ELF-1 (cell line): ENCODE measurements at regions not wholly inside any gene's neighbourhood (a gene's known extent, or its start where the extent isn't known, plus 50 kb on each side); places are given as distances from the start of the nearest gene placed in this dataset.

ENCODE experiments used
- DNase-seq: peaks from one replicate; pipeline ENCODE4 v3.0.0-alpha.2; 2016; ENCODE audit warnings: low read depth, low spot score

GRCh38 chr7:142412551-142413193 lies 154.8 kb upstream of the PRSS58 start:
- peak; percentile 60 for DNase-seq

GRCh38 chr7:142409471-142409870 lies 151.6 kb upstream of the PRSS58 start:
- no peak for DNase-seq

- DNase-seq: no peak
Observed at GRCh38 chr7:142408794-142409193, 150.9 kb upstream of the PRSS58 start.

- DNase-seq: no peak
Observed at GRCh38 chr7:142407939-142408570, 150.2 kb upstream of the PRSS58 start.

- DNase-seq: no peak
Observed at GRCh38 chr7:142405122-142405765, 147.4 kb upstream of the PRSS58 start.

- no peak for DNase-seq
Observed at GRCh38 chr7:142401951-142402350, 144.1 kb upstream of the PRSS58 start.

GRCh38 chr7:142400042-142400533 lies 142.2 kb upstream of the PRSS58 start:
- no peak for DNase-seq

- peak; percentile 70 for DNase-seq
Observed at GRCh38 chr7:142391191-142391992, 133.5 kb upstream of the PRSS58 start.

- DNase-seq: no peak
Observed at GRCh38 chr7:142389544-142389943, 131.7 kb upstream of the PRSS58 start.

GRCh38 chr7:142385491-142386340 lies 127.9 kb upstream of the PRSS58 start:
- DNase-seq: peak; percentile 58

GRCh38 chr7:142384493-142384922 lies 126.7 kb upstream of the PRSS58 start:
- no peak for DNase-seq

GRCh38 chr7:142383841-142384492 lies 126.1 kb upstream of the PRSS58 start:
- DNase-seq: no peak

GRCh38 chr7:142381727-142382390 lies 124.0 kb upstream of the PRSS58 start:
- no peak for DNase-seq

GRCh38 chr7:142380069-142380468 lies 122.2 kb upstream of the PRSS58 start:
- DNase-seq: peak; percentile 55

- no peak for DNase-seq
Observed at GRCh38 chr7:142379201-142379885, 121.5 kb upstream of the PRSS58 start.

- no peak for DNase-seq
Observed at GRCh38 chr7:142377567-142377966, 119.7 kb upstream of the PRSS58 start.

GRCh38 chr7:142376356-142376997 lies 118.6 kb upstream of the PRSS58 start:
- DNase-seq: no peak

GRCh38 chr7:142375710-142376313 lies 118.0 kb upstream of the PRSS58 start:
- peak; percentile 92 for DNase-seq
